ENCODE measurements at regions not wholly inside any gene's neighbourhood (a gene's known extent, or its start where the extent isn't known, plus 50 kb on each side); places are given as distances from the start of the nearest gene placed in this dataset.
A peak's percentile ranks its signal among the peaks of the same experiment; 100 is the strongest.
"Not testable (repeated sequence)": the region's sequence is repeated elsewhere in the genome, so short reads cannot be mapped to it uniquely, and the experiment has no call there.

DNA sequence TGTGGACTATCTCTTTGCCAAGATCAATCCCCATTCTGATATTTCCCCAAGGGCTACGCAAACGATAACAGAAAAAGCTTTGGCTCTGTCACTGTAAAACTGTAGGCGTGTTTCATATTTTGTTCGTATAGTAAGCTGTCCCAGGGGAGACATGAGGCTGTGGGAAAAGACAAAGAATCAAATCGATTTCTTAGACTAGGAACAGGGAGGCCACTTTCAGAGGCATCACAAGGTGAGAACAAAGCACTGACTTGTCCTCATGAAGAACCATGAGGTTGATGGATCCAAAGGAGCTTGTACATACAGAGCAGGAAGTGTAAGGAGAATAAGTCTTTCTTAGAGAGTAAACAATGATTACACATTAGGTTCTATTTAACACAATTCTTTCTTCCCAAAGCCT is 255.7 kb downstream of the HNMT start:
- DNase-seq (ENCODE audit: low spot score): no peak

DNA sequence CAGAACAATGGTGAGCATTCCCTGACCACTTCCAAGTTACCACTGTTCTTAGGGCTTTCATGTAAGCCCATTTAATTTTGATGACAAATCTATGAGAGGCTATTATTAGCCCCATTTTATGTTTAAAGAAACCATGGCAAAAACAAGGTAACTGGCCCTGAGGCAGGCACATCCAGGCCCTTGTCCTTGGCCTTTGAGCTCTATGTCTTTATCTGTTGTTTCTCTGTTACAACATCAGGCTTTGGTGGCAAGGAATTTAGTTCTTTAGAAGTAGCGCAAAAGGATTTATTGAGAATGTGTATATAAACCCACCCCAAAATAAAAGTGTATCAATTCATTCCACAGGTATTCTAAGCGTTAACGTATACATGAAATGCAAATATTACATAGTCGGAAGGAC is 257.1 kb downstream of the HNMT start:
- no peak for DNase-seq (ENCODE audit: low spot score)

DNA sequence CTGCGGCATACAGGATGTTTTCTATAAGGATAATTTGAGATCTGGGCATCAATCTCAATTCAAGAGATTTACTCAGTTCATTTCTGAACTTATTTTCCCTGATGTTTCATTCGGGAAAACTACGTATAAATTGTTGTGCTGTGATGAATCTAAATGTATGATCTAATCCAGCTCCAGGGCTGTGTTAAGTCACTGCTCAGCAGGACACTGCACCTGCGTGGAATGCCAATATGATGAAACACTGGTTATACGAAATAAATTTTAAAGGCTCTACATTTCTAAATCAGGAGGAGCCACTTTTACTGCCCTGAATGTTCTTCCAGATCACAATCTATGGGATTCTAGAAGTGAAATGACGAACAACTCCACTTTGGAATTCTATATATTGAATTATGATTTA is 259.0 kb downstream of the HNMT start:
- DNase-seq (ENCODE audit: low spot score): no peak

DNA sequence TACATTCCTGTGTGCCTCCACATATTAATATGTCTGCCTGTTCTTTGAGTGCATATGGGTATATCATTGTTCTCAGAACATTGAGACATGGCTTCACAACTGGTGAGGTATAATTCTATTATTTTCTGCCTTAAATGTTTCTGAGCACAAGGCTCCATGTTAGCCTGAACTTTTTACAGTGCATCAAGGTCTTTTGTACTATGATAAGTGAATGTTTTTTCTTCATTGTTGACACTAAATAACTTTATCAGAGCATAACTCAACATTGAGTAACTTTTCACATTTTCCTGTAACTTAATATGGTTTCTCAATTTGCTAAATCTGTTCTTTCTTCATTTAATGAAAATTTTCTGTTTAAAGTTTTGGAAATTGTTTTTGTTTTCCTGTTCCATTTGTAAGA is 262.9 kb downstream of the HNMT start:
- no peak for DNase-seq (ENCODE audit: low spot score)

DNA sequence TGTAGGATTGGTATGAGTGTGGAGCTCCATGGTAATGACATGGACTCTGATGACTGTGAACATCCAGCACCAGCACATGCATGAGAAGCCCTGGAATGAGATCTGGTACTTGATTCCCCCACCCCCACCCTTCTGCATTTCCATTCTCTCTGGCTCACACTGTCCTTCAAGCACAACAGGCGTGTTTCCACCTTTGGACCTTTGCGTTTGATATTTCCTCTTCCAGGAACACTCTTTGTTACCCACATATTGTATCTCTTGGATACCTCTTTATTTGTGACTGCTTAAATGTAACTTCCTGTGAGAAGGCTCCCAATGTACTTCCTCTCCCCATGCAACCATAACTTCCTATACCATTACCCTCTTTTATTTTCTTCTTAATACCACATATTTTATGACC is 263.8 kb downstream of the HNMT start:
- DNase-seq (ENCODE audit: low spot score): no peak

DNA sequence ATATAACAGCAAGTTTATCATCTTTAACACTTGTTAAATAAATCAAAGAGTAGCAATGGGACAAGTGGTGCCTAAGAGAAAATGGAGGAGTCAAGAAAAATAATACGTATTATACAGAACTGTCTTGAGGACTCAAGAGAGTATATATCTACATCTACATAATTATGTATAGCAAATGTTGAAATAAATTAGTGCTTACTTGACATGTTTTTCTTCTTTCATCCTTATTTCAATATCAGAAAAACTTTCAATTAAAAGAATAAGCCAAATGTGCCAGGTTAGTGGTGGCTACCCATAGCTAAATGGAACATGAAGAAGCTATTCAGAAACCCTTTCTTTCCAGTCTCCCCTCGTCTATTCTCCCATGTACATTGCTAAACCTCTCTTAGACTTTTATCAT is 267.3 kb upstream of the SPOPL start:
- no peak for DNase-seq (ENCODE audit: low spot score)

DNA sequence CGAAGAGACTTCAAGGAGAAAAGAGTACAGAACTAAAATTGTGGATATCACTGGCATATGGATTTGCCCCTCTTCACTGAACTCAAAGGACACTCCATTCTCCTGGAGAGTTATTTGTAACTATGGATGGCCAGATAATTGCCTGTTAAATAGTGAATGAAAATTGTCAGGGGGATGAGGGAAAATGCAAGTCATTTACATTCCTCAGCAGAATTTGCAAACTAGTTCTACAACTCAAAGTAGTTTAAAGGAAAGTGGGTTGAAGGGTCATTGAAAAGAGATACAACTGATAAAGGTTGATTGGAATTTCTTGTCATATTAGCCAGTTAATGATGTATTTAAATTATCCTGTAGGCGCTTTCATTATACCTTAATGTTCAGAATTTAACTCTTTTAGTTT is 266.5 kb upstream of the SPOPL start:
- DNase-seq (ENCODE audit: low spot score): no peak

DNA sequence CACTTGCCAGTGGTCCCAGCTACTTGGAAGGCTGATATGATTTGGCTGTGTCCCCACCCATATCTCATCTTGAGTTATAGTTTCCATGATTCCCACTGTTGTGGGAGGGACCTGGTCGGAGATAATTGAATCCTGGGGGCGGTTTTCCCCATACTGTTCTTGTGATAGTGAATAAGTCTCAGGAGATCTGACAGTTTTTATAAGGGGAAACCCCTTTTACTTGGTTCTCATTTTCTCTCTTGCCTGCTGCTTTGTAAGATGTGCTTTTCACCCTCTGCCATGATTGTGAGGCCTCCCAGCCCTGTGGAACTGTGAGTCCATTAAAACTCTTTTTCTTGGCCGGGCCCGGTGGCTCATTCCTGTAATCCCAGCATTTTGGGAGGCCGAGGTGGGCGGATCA is 265.4 kb upstream of the SPOPL start:
- DNase-seq (ENCODE audit: low spot score): no peak

DNA sequence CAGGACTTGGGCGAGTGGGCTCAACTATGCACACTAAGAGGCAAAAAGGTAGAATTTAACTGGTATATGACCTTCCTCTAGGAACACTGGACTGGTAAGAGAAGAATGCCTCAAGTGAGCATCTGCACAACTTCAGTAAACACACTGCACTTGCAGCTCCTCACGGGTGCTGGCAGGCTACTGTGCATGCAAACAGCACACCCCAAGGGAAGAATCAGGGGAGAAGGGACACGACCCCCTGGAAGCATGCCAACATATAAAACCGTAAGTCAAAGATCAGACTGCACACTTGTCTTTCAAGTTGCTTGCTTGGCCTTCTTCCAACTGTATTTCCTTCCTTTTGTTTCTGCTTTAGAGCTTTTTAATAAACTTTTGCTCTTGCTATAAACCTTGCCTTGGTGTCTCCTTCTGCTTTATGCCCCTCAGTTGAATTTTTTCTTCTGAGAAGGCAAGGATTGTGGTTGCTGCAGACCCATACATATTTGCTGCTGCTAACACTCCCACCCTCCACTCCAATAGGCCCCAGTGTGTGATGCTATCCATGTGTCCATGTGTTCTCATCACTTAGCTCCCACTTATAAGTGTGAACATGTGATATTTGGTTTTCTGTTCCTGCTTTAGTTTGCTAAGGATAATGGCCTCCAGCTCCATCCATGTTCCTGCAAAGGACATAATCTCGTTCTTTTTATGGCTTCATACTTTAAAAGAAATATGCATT is 263.7 kb upstream of the SPOPL start:
- no peak for DNase-seq (ENCODE audit: low spot score)

DNA sequence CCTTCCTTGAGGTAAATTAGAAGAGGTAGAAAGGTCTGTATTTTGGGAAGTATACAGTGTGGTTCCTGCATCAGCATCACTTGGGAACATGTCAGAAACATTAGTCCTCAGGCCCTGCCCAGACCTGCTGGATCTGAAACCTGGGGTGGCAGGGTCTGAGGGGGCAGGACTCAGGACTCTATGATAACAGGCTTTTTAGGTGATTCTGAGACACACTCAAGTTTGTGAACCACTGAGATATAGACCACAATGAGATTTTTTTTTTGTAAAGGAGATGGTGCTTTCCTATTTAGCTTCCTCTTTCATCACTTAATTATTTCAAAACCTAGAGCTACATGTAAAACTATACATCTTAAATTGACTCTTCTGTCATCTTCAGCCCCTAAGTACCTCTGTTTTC is 262.7 kb upstream of the SPOPL start:
- no peak for DNase-seq (ENCODE audit: low spot score)

DNA sequence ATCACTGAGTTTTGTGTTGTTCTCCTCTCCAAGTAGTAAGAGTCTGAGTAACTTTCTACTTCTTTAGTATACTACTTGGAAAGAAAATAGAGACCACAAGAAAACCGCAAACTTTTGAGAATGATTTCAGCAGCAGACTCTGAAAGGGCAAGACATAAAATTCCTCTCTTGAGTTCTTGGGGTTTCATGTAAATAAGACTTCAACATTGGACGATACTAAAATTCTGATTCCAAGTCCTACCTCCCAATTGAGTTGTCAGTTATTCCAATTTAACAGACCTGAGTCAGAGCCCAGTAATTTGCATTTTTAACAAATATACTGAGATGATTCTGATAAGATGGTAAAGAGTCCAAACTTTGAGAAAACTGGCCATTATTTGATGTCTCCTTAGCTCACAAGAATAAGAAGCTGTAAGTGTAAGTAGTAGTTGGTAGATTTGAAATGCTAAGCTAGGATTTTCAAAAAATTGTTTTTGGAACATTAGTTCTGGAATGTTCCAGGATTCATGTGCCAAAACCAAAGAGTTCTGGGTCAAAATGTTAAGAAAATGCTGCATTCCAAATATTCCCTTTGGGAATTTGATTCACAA is 261.6 kb upstream of the SPOPL start:
- DNase-seq (ENCODE audit: low spot score): peak; percentile 15

DNA sequence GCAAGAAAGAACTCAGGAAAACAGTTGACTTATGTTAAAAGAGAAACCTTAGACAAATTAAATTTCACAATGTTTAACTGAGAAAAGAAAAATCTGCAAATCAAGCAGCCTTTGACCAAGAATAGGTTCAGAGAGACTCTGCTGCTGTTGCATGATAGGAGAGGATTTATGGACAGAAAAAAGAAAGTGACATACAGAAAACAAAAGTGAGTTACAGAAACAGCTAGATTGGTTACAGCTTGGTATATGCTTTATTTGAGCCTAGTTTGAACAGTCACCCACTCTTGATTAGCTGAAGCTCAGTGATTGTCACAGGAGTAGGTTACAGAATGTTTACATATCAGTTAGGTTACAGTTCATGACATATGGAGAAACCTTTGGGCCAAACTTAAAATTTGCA is 258.2 kb upstream of the SPOPL start:
- DNase-seq (ENCODE audit: low spot score): no peak

DNA sequence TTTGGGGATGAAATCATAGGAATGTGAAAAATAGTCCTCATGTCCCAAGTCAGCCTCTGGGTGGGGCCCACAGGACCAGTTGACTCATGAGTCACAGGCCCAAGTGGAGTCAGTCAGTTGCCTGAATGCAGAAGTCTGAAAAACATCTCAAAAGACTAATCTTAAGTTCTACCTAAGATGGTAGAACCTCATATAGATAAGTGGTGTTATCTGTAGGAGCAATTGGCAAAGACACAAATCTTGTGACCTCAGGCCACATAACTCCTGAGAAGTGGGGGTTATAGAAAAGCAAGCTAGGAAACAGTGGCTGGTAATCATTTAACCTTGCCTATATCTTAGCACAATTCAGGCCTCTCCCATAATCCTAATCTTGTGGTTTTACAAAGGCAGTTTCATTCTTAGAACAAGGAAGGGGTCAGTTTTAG is 257.1 kb upstream of the SPOPL start:
- DNase-seq (ENCODE audit: low spot score): peak; percentile 31

DNA sequence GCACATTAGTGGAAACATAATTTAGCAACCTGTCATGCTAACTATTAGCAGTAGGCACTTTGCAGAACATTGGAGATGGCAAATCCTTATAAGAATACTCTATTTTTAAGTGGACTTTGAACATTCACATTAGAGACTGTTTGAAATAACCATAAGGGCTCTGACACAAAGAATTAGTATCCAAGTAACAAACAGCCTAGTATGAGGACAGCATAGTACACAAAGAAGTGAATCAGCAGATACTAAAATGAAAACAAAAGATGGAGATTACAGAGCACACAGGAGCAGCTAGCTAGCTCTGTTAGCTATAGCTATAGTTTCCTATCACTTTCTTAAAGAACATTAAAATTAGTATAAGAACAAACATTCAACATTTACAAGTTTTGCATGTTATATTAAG is 256.3 kb upstream of the SPOPL start:
- no peak for DNase-seq (ENCODE audit: low spot score)

DNA sequence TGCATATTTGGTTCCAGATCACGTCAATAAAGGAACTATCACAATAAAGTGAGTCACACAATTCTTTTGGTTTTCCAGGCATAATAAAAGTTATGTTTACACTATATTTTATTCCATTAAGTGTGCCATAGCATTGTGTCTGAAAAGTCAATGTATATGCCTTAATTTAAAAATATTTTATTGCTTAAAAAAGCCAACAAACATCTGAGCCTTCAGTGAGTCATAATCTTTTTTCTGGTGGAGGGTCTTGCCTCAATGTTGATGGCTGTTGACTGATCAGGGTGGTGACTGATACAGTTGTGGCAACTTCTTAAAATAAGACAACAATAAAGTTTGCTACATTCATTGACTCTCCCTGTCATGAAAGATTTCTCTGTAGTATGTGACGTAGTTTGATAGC is 254.3 kb upstream of the SPOPL start:
- DNase-seq (ENCODE audit: low spot score): no peak

DNA sequence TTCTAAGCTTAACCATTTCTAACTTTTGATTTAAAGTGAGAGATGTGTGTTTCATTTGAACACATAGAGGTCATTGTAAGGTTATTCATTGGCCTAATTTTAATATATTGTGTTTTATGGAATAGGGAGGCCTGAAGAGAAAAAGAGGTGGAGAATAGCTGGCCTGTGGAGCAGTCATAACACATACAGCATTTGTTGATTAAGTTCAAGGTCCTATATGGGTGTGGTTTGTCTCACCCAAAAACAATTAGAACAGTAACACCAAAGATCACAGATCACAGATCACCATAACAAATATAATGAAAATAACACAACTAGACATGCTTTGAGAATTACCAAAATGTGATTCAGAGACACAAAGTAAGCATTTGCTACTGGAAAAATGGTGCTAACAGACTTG is 252.4 kb upstream of the SPOPL start:
- DNase-seq (ENCODE audit: low spot score): no peak

DNA sequence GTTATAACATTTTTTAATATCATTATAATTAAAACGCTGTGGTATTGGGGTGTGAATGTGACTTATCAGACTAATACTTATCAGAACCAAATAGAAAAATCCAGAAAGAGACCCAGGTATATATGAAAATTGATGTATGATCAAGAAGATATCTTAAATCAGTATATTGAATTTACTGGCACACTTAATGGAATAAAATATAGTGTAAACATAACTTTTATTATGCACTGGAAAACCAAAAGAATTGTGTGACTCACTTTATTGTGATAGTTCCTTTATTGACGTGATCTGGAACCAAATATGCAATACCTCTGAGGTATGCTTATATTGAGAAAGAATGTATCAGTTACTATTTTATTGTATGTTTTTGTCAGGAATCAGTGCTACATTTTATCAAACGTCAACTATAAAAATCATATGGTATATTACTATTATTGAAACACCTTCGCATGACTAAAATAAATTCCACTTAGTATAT is 250.7 kb upstream of the SPOPL start:
- not testable (repeated sequence) for DNase-seq (ENCODE audit: low spot score)

DNA sequence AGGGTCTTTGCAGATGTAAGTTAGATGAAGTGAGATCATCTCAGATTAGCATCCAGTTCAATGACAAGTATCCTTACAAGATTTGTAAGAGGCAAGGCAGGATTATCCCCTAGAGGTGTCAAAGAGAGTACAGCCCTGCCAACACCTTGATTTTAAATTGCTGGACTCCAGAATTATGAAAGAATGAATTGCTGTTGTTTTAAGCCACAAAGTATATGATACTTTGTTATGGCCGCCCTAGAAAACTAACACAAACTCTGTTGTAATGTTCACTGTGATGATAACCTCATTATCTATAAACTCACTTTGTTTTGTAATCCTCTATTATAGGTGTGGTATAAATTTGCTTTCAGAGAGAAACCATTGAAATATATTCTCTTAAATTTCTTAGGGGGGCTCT is 249.0 kb upstream of the SPOPL start:
- DNase-seq (ENCODE audit: low spot score): no peak

DNA sequence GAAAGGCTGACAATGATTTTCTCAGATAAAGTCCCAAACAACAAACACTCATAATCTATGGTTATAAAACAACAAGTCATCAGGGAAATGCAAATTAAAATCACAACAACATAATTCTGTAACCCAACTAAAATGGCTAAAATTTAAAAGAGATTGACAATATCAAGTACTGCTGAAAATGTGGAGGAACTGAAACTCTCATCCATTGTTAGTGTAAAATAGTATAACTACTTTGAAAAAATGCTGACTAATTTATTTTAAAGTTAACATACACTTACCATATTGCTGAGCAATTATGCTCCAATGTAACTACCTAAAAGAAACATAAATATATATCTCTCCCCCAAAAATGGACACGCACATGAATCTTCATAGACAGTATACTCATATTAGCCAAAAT is 245.9 kb upstream of the SPOPL start:
- no peak for DNase-seq (ENCODE audit: low spot score)

DNA sequence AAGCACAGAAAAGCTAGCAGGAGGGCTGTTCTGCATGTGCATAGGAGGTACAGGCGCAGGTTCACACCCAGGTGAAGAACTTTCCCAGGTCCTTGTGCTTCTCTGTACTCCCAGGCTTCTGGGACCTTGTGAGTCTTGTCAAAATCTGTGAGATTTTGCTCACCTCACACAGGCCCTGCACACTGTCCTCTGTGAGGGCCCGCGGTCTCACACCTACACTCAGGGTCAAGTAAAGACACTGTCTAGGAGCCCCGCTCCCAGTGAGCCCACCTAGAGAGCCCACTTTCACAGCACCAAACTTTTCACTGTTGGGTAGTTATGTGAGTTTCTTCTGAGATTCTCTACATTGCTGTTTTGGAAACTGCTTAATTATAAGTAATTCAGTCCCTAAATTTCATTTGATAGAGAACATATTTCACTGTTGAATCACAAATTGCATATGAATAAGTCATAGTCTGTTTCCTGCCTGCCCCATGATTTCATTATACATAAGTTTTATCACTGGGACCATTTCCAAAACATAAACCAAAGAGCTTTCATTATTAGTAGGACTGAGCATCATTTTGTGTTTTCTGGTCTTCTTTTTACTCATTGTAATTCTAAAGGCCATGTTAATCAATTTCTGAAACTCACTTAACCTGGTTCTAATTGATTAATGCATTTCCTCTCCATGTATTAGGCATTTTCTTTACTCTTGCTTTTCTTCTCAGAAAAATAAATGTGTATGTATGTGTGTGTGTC is 234.2 kb upstream of the SPOPL start:
- peak; percentile 48 for DNase-seq (ENCODE audit: low spot score)

DNA sequence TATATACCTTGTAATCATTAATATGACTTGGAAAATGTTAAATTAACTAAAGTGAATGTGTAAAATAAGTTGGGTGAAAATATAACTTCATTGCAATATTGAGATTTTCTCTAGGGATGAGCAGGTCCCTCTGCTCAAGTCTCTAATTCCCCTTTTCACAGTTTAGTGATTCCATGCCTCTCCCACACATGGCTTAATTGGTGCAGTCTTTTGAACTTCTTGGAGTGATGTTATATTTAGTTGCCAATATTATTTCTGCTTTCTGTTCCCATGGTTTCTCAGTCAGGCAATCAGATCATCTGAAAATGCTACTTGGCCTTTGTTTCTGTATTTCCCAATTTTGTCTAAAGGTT is 233.7 kb upstream of the SPOPL start:
- DNase-seq (ENCODE audit: low spot score): no peak

DNA sequence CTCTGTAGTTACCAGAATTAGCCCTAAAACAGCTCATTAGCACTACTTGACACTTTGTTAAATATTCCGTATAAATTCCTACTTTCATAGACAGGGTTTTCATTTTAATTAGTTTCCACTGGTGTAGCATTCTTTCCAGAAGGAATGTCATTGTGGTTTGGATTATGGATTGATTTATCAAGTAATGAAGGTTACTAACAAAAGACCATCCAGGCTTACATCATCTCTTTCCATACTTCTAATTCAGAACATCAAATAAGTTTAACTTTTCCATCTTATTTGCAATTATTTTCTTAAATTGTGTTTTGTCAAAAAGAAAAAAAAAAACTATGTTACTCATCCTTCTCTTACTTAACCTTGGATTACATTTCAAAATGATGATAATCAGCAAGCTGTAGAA is 231.8 kb upstream of the SPOPL start:
- DNase-seq (ENCODE audit: low spot score): no peak

DNA sequence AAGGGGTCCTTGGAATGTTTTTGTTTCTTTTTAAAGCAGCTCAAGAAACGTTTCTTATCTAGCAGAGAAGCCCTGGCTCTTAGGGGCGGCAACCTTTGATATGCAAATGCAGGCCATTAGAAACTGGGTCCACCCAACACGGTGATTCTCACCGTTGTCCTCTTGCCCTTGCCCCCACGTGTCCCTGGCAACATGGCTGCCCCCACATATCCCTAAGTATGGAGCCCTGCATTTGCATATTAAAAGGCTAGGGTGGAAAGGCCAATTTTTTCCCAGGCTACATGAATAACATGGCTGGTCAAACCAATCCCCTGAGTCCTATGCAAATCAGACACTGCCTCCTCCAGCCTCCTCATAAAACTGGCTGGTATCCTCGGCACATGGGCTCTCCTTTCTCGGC is 230.1 kb upstream of the SPOPL start:
- no peak for DNase-seq (ENCODE audit: low spot score)
